COLO668 (cell line): ENCODE measurements at regions not wholly inside any gene's neighbourhood (a gene's known extent, or its start where the extent isn't known, plus 50 kb on each side); places are given as distances from the start of the nearest gene placed in this dataset.
"Not testable (repeated sequence)": the region's sequence is repeated elsewhere in the genome, so short reads cannot be mapped to it uniquely, and the experiment has no call there.

Experiments used
- DNase-seq: peaks from one replicate; lab custom pipeline; 2025; ENCODE audit not compliant: unreplicated experiment; lab: John Stamatoyannopoulos, UW

DNA sequence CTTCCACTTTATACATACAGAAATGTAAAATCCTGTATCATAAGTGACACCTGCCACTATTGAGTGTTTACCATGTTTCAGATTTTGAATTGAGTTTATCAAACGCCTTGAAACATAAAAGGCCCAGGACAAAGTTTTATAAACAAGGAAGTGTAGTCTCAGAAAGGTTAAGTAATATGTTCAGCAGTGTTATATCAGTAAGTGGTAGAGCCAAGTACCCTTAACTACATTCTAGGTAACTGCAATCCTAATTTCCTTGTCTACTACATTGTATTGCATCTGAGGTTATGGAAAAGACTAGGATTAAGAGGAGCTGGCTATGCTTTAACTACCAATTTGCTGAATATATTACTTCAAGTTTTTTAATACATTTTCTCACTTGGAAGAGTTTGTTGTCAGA is 641.6 kb downstream of the LRRC70 start:
- no peak for DNase-seq

DNA sequence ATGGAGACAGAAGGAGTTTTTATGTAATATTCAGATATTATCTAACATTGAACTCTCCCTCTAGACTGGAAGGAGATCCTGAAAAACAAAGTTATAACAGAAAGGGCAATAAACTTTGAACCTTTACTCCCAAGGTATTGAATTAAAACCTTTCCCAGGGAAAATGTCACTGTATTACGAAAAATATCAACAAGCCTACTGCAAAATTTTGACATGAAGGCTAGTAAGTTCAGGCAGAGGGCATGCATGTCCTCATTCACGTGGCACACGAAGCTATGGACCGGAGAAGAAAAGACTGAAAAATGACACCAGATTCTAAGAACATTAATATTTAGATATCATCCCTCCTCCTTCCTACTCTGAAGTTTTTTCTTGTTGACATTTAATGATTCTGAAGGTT is 638.8 kb downstream of the LRRC70 start:
- no peak for DNase-seq

DNA sequence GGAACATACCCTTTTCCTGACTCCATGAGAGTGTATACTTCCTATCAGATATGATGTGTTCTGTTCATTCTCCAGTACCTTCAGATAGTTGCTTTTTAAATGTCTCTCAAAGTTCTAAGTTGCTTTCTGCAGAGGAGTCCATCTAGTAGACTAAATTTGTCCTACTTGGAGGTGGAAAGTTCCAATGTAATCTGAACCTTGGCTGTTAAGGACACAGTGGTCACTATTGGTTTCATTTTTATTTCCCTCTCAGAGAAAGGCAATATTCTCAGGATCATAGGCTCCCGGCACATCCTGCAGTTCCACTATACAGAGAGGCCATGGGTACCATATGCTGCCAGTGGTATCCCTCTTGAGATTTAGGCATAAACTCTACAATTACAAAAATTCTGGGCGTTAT is 634.6 kb downstream of the LRRC70 start:
- DNase-seq, result no peak

DNA sequence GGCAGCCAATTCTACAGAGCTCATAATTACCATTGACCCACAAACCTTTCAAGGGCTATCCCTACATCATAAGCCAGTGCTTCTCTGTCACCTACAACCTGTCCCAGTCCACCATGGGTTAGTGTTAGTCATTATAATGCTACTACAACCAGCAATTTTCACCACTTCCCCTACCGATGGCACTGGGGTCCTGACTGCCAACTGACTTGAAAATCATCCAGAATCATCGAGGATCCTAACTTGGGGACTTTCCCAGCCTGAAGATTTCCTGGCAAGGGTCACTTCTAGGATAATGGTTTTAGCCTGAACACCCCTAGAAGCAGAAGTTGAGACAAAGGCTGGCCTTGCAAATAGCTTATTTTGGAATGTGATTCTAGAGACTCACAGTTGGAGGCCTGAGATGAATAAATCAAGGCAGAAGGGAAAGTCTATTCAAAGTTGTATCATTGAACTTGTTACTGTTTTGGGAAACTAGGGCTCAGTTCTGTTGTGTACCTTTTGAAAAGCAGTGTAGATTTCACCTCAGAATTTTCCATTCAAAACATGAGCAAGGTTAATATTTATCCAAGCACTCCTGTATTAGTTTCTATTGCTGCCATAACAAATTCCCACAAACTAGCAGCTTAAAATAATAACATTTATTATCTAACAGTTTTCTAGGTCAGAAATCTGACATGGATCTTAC is 633.0 kb downstream of the LRRC70 start:
- no peak for DNase-seq

DNA sequence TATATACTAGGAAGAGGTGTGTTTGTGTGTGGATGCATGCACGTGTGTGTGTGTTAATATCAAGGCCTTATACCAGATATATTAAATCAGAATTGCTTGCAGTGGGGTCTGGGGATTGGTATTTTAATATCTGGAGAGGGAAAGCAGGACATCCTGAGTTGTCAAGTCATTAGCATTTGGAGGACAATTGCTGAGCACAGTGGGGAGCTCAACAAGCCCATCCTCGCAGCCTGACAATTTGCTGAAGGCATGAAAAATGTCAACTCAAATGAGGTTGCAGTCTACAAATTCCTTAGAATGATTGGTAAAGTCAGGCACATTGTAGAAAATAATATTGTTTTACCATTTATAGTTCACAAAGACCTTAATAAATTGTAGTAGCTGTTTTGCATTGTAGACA is 627.4 kb downstream of the LRRC70 start:
- no peak for DNase-seq

DNA sequence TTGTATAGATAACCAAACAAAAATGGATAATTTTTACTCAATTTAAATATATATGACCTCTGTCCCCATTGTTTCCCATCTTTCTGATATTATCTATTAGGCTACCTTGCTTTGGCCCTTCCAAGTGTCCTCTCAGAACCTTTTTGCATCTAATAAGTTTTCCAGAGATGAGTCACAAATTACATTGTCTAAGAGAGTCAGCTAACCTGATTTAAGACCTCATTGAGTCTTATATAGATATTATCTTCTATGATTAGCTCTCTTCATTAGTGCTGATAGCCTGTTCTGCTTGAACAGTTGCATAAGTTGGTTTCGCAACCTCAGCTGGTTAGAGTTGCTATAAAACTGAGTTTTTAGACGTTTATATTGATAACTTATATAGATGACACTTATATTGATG is 623.1 kb downstream of the LRRC70 start:
- DNase-seq, result no peak

DNA sequence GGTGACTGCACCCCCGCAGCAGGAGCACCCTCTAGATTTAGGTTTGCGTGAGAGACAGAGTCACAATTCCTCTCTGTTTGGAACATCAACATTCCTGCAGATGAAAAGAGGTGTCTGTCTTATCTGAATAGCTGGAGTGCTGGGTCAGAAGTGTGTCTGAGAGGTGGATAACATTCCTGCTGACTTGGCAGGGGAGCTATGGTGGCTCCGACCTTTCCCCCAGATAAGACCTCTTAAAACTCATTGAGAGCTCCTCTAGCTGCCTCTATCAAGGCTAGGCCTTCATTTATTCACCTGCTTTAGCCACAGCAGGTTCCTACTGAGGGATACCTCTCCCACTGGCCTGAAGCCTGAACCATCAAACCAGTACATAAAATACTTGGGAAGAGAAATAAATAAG is 615.5 kb downstream of the LRRC70 start:
- DNase-seq, result no peak

DNA sequence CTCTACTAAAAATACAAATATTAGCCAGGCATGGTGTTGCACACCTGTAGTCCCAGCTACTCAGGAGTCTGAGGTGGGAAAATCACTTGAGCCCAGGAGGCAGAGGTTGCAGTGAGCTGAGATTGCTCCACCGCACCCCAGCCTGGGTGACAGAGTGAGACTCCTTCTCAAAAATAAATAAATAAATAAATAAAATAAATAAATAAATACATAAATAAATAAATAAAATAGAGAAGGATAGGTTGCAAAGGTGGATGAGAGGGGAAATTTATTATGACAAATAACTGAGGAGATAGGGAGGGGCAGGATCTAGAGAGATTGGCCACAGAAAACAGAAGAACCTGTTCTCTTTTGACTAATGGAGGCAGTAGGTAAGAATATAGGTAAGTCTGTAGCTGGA is 601.6 kb downstream of the LRRC70 start:
- DNase-seq, result not testable (repeated sequence)

DNA sequence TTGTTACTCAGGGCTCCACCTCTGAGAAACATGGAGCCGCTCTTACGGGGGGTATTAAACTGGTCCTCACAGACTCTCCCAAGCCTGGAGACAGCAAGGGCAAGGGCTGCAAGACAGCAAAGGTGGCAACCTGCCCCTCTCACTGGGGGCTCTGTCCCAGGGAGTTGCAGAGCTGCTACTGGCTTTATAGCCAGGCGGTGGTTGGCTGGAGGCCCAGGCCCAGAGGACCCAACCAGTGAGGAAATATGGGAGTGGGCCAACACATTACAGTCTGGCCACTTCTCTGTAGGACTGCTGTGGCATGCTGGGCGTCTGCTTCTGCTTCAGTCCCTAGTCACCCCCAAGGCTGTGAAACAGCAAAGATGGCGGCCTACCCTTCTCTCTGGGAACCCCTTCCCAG is 597.2 kb downstream of the LRRC70 start:
- no peak for DNase-seq

DNA sequence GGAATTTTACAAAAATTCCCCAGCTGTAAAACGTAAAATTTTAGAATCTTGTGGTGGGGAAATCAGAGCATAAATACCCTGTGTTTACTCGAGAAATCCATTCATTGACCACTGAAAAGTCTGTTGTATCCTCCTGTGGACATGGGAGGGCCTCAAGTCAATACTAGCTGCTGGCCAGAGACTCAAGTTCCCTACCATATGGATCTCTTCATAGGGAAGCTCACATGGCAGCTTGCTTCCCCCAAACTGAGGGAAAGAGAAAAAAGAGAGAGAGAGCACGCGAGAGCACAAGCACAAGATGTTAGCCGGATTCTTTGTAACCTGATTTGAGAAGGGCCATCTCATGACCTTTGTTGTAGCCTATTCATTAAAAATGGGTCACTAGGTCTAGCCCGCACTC is 591.9 kb downstream of the LRRC70 start:
- no peak for DNase-seq

DNA sequence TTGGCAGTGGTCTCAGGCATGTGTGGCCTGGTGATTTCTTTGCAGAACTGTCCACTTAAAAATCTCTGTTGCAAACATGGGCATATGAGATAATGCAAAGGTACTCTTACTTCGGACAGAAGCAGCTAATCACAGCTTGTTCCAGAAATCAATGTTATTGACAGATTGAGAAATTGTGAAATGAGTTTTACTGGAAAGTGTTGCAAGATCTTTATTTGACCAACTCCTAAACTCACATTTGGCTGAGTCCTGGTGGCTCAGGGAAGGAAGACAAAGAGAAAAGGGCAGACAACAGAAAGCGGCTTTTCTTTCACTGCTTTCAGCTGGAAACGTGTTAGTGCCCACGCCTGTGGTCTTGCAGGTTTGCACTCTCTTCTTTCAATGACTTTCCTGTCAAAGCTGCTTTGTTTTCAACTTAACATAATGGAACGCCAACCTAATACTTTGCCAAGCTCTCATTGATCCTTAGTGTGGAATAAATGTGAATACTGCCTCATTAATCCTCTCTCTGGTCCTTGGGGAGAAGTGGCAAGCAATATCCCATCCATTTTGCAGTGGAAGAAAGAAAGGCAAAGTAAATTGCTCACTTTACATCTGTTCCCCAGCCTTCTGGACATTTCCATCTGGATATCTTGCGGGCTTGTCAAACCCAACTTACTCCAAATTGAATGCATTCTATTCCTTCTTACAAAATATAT is 586.4 kb downstream of the LRRC70 start:
- DNase-seq, result no peak

DNA sequence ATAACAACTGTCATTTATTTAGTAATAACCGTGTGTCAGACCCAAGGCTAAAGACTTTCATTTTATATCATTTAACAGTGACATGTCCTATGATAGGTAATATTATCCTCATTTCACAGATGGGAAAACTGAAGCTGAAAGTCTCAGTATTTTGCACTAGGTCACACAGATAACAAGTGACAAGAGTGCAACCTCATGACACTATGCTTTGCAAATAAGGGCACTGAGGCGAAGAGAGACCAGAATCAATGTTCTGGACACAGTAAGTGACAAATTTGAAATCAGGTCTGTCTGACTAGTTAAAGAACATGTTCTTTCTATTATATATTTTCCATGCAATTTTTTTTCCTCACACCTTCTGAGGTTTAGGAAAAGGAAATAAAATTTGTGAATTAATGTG is 585.7 kb downstream of the LRRC70 start:
- no peak for DNase-seq

DNA sequence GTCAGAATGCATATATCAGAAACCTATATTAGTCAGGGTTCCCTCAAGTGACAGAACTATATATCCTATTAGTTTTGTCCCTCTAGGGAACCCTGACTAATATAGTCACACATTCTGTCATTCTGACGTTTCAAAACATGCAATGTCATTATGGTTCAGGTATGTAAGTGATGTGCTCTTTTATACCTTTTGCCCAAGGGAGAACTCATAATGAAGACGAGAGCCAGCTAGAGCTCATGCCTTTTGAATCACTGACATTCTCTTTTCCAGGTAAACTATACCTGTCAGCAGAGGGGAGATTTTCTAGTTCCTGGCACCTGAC is 576.7 kb downstream of the LRRC70 start:
- DNase-seq, result no peak

DNA sequence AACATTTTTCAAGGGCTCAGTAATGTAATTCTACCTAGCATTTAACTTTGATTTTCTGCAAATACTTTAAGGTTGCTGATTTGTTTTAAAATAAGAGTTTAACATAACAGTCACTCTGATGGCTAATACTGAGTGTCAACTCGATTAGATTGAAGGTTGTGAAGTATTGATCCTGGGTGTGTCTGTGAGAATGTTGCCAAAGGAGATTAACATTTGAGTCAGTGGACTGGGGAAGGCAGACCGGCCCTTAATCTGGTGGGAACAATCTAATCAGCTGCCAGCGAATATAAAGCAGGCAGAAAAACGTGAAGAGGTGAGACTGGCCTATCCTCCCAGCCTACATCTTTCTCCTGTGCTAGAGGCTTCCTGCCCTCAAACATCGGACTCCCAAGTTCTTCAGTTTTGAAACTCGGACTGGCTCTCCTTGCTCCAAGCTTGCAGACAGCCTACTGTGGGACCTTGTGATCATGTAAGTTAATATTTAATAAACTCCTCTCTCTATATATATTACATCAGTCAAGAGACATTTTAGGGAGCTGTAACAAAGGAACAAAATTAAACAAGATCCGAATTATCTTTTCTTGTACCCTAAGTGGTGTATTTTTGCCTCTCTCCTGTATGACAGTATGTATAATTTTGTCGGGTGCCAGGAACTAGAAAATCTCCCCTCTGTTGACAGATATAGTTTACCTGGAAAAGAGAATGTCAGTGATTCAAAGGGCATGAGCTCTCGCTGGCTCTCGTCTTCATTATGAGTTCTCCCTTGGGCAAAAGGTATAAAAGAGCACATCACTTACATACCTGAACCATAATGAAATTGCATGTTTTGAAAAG is 576.1 kb downstream of the LRRC70 start:
- no peak for DNase-seq

DNA sequence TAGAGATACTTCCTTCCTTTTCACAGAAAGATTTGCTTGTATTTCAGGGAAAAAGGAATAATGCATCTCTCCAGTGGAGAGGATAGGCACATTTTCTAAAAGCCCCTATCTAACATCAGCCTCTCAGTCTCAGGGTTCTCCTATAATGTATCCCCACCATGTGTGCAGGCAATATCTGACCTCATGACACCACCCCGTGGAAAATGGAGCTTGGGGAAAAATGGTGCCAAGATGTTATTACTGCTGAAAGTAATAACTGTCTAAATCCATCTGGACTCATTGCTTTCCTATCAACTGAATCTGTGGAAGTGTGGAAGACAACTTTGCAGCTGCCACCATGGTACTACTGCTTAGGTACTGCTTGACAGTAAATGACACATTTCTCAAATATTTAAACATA is 574.3 kb downstream of the LRRC70 start:
- DNase-seq, result no peak

DNA sequence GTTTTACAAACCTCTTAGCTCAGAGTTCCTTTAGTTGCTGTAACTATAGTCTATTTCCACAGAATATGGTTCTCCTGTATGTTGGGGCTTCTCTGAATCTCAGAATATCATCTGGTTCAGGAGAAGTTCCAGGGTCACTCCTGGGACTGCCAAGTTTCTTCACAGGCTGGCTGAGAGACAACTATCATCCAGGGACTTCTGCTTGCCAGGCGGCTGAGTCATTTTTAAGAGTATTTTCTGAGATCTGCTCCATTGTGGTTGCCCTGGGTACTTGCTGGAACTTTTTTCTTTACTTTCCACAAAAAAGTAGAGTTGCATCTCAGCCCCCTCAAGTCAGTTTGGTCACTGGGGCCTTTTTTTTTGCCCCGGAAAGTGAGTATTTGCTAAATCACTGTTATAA is 566.5 kb downstream of the LRRC70 start:
- no peak for DNase-seq

DNA sequence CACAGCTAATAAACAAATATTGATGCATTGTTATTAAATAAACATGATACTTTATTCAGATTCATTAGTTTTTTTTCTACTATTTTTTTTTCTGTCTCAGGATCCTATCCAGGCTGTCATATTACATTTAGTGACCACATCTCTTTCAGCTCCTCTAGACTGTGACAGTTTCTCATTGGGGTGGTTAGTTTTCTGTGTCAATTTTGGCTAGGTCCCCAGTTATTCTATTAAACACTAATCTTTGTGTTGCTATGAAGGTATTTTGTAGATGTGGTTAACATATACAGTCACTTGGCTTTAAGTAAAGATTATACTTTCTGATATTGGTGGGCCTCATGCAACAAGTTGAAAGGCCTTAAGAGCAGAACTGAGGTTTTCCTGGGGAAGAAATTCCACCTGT is 563.0 kb downstream of the LRRC70 start:
- no peak for DNase-seq

DNA sequence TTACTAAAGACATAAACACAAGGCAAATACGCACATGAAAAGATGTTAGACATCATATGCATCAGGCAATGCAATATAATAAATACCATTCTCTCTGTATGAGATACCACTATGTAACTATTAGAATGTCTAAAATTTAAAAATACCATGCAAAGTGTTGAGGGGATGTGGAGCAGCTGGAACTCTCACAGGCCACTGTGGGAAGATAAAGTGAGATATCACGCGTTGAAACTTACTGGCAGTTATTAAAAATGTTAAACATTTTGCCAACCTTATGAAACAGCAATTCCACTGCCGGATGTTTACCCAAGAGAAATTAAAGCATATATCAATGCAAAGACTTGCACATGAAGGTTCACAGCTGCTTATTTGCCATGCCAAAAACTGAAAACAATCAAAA is 556.7 kb downstream of the LRRC70 start:
- no peak for DNase-seq

DNA sequence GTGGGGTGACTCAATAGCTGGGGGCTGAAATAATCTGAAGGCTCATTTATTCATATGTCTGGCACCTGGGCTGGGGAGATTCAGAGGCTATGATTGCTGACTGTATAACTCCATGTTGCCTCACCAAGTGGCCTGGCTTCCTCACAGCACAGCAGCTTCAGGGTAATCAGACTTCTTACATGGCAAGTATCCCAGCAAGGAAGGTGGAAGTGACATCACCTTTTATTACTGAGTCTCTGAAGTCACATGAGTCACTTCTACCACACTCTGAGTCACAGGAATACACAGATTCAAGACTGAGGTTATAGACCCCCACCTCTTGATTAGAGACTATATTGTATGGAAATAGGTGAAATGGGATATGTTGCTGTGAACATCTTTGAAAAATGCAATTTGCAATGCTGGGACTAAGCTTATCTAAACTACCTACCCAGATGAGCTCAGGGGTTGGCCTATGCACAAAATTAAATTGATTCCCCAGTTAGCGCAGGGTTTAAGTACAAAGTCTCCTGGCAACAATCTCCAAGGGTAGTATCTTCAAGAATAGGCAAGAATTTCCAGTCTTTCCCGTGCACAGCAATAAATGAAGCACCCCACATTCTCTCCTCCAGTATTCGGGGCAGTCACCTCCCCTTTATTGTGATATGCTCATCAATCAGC is 553.1 kb downstream of the LRRC70 start:
- no peak for DNase-seq

DNA sequence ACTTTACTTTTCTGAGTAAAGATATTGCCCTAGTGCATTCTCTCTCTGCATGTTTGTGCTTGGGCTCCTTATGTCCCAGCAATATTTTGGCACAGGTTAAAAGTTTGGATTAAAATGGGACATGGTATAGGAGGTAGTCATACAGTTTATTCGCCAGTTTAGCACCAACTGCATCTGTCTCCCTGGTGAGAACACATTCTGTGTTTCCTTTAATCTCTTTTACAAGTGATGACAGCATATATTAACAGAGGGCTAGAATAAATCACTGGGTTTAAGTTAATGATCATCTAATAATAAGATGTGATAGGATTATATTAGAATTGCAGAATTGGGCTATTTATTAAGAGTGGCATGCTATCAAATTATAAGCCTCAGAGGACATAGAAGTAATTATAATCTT is 550.1 kb downstream of the LRRC70 start:
- no peak for DNase-seq

DNA sequence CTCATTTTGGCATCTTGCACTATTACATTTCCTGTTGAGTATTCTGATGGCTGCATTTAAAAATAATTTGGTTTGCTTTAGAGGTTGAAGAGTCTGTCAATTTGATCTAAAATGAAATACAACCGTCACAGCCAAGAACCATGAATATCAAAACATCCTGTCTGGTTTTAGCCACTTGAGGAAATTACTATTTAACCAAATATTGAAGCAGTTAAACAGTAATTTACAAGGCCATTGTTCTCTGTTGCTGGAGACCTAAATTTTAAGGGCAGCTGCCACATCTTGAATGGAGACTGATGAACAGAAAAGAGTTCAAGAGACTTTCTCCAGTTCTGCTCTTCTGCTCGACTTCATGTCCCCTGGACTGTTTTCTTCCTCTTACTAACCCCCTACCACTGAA is 549.4 kb downstream of the LRRC70 start:
- DNase-seq, result no peak

DNA sequence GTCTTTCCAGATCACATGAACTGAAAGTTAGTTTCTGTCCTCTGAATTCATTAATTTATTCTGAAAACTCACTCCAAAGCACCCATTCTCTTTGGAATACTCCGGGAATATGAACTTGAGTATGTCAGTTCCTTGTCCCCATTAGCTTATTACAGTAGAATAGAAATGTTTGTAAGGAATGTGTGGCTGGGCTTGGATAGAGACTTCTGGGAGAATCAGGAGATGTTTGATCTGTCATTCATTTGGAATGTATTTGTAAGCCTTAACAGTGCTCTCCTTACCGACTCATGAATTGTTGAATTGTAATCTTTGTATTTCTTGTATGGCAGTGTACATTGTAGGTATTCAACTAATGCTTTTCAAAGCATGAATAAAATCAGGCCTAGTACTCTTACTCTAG is 548.4 kb downstream of the LRRC70 start:
- no peak for DNase-seq
